HUES6 (cell line): ENCODE measurements at regions not wholly inside any gene's neighbourhood (a gene's known extent, or its start where the extent isn't known, plus 50 kb on each side); places are given as distances from the start of the nearest gene placed in this dataset.

Experiments used
- H3K27ac ChIP-seq: 2 replicates; pipeline ENCODE4 v1.7.0; 2013; ENCODE audit warnings: low read depth, mild to moderate bottlenecking, low read length, inconsistent platforms
- H3K27me3 ChIP-seq: 2 replicates; pipeline ENCODE4 v1.6.1; 2013; ENCODE audit warnings: low read length; ENCODE audit not compliant: control insufficient read depth, insufficient read depth
- H3K36me3 ChIP-seq: 2 replicates; pipeline ENCODE4 v1.6.1; 2013; ENCODE audit warnings: low read length; ENCODE audit not compliant: control insufficient read depth, insufficient read depth
- H3K4me1 ChIP-seq: 2 replicates; pipeline ENCODE4 v1.6.1; 2013; ENCODE audit warnings: low read length; ENCODE audit not compliant: control insufficient read depth, insufficient read depth
- H3K4me3 ChIP-seq: 2 replicates; pipeline ENCODE4 v1.5.1; 2013; ENCODE audit warnings: low read depth, low read length
- H3K9ac ChIP-seq: one replicate; pipeline ENCODE4 v1.6.1; 2013; ENCODE audit warnings: mild to moderate bottlenecking, low read length
- H3K9me3 ChIP-seq: 2 replicates; pipeline ENCODE4 v1.6.1; 2013; ENCODE audit warnings: low read depth, low read length; ENCODE audit not compliant: control insufficient read depth, insufficient read depth

- Histone ChIP-seq H3K9me3 (peaks cover 4% of the 10 kb centered on the region; the same call in 1 of the 2 replicates), H3K27me3 (no peaks in the 10 kb centered on the region), H3K4me1 (no peaks in the 10 kb centered on the region), H3K36me3 (no peaks in the 10 kb centered on the region), H3K27ac (no peak overlapping the region), H3K4me3 (no peak overlapping the region), H3K9ac (no peak overlapping the region)
Observed at GRCh38 chr18:37948471-37948870, 382.9 kb upstream of the CELF4 start.

GRCh38 chr18:37946324-37946723, 380.7 kb upstream of the CELF4 start:
- Histone ChIP-seq H3K9me3 (no peaks in the 10 kb centered on the region), H3K4me1 (no peaks in the 10 kb centered on the region), H3K36me3 (no peaks in the 10 kb centered on the region), H3K4me3 (no peak overlapping the region), H3K9ac (no peak overlapping the region), H3K27me3 (no peaks in the 10 kb centered on the region), H3K27ac (no peak overlapping the region)

GRCh38 chr18:37944700-37945270, 379.2 kb upstream of the CELF4 start:
- Histone ChIP-seq H3K4me3 (no peak overlapping the region), H3K36me3 (no peaks in the 10 kb centered on the region), H3K9ac (no peak overlapping the region), H3K4me1 (no peaks in the 10 kb centered on the region), H3K9me3 (no peaks in the 10 kb centered on the region), H3K27ac (no peak overlapping the region), H3K27me3 (no peaks in the 10 kb centered on the region)

- Histone ChIP-seq H3K9ac (no peak overlapping the region), H3K9me3 (peaks cover 5% of the 10 kb centered on the region; the same call in 1 of the 2 replicates), H3K27ac (no peak overlapping the region), H3K4me1 (no peaks in the 10 kb centered on the region), H3K4me3 (no peak overlapping the region), H3K36me3 (no peaks in the 10 kb centered on the region), H3K27me3 (no peaks in the 10 kb centered on the region)
Observed at GRCh38 chr18:37937287-37937686, 371.7 kb upstream of the CELF4 start.

GRCh38 chr18:37935086-37935485, 369.5 kb upstream of the CELF4 start:
- no peak overlapping the region for H3K4me3 ChIP-seq
- peaks cover 9% of the 10 kb centered on the region for H3K9me3 ChIP-seq
- no peaks in the 10 kb centered on the region for H3K36me3 ChIP-seq
- no peaks in the 10 kb centered on the region for H3K27me3 ChIP-seq
- H3K27ac ChIP-seq: no peak overlapping the region
- no peak overlapping the region for H3K9ac ChIP-seq
- no peaks in the 10 kb centered on the region for H3K4me1 ChIP-seq

- peaks cover 3% of the 10 kb centered on the region; the same call in 1 of the 2 replicates for H3K9me3 ChIP-seq
- no peaks in the 10 kb centered on the region for H3K4me1 ChIP-seq
- no peak overlapping the region for H3K4me3 ChIP-seq
- H3K27ac ChIP-seq: no peak overlapping the region
- H3K36me3 ChIP-seq: no peaks in the 10 kb centered on the region
- no peak overlapping the region for H3K9ac ChIP-seq
- no peaks in the 10 kb centered on the region for H3K27me3 ChIP-seq
Observed at GRCh38 chr18:37930640-37931039, 365.0 kb upstream of the CELF4 start.

- no peaks in the 10 kb centered on the region for H3K36me3 ChIP-seq
- no peaks in the 10 kb centered on the region for H3K27me3 ChIP-seq
Observed at GRCh38 chr18:37922162-37922561, 356.6 kb upstream of the CELF4 start.

GRCh38 chr18:37920865-37921264, 355.3 kb upstream of the CELF4 start:
- Histone ChIP-seq H3K9me3 (no peaks in the 10 kb centered on the region), H3K4me1 (no peaks in the 10 kb centered on the region), H3K27me3 (no peaks in the 10 kb centered on the region)

More at GRCh38 chr18:37922162-37922561, 356.6 kb upstream of the CELF4 start:
- Histone ChIP-seq H3K4me1 (no peaks in the 10 kb centered on the region), H3K4me3 (no peak overlapping the region), H3K27ac (no peak overlapping the region), H3K9ac (no peak overlapping the region), H3K9me3 (no peaks in the 10 kb centered on the region)

GRCh38 chr18:37913051-37913450, 347.5 kb upstream of the CELF4 start:
- H3K36me3 ChIP-seq: no peaks in the 10 kb centered on the region
- H3K4me3 ChIP-seq: no peak overlapping the region
- no peaks in the 10 kb centered on the region for H3K4me1 ChIP-seq
- no peak overlapping the region for H3K27ac ChIP-seq
- H3K9ac ChIP-seq: no peak overlapping the region
- no peaks in the 10 kb centered on the region for H3K9me3 ChIP-seq
- no peaks in the 10 kb centered on the region for H3K27me3 ChIP-seq

More at GRCh38 chr18:37920865-37921264, 355.3 kb upstream of the CELF4 start:
- Histone ChIP-seq H3K4me3 (no peak overlapping the region), H3K9ac (no peak overlapping the region), H3K27ac (no peak overlapping the region), H3K36me3 (no peaks in the 10 kb centered on the region)

- no peak overlapping the region for H3K27ac ChIP-seq
- no peak overlapping the region for H3K9ac ChIP-seq
- 0 out of 2 replicates have a peak, but pooled peaks cover 5% of the 10 kb centered on the region for H3K4me1 ChIP-seq
- no peak overlapping the region for H3K4me3 ChIP-seq
- no peaks in the 10 kb centered on the region for H3K9me3 ChIP-seq
- no peaks in the 10 kb centered on the region for H3K36me3 ChIP-seq
- no peaks in the 10 kb centered on the region for H3K27me3 ChIP-seq
Observed at GRCh38 chr18:37902344-37902743, 336.7 kb upstream of the CELF4 start.

- H3K36me3 ChIP-seq: no peaks in the 10 kb centered on the region
- no peak overlapping the region for H3K9ac ChIP-seq
- no peaks in the 10 kb centered on the region for H3K27me3 ChIP-seq
- 0 out of 2 replicates have a peak, but pooled peaks cover 5% of the 10 kb centered on the region for H3K4me1 ChIP-seq
- H3K27ac ChIP-seq: no peak overlapping the region
- no peaks in the 10 kb centered on the region for H3K9me3 ChIP-seq
- H3K4me3 ChIP-seq: no peak overlapping the region
Observed at GRCh38 chr18:37900326-37900725, 334.7 kb upstream of the CELF4 start.
